ENCODE measurements at regions not wholly inside any gene's neighbourhood (a gene's known extent, or its start where the extent isn't known, plus 50 kb on each side); places are given as distances from the start of the nearest gene placed in this dataset.

GRCh38 chr3:111269777-111270176, 198.2 kb downstream of the NECTIN3 start:
- Histone ChIP-seq H3K9me2 (replicated peaks; ENCODE audit: insufficient read depth, low read length) (no peaks in the 10 kb centered on the region), H3K36me3 (replicated peaks; ENCODE audit: insufficient read depth, low read length) (no peaks in the 10 kb centered on the region), H3K4me2 (ENCODE audit: low read depth, low read length) (no peak overlapping the region), H4K20me1 (ENCODE audit: insufficient read depth, low read length) (no peaks in the 10 kb centered on the region), H3K27me3 (replicated peaks; ENCODE audit: insufficient read depth, low read length) (no peaks in the 10 kb centered on the region), H3K4me1 (ENCODE audit: low read length) (no peaks in the 10 kb centered on the region), H3K4me3 (ENCODE audit: low read length) (no peak overlapping the region), H3K9ac (ENCODE audit: low read length) (no peak overlapping the region), H3K9me3 (replicated peaks; ENCODE audit: insufficient read depth, low read length) (no peaks in the 10 kb centered on the region), H2AFZ (ENCODE audit: low read length) (no peak overlapping the region), H3K27ac (ENCODE audit: low read length) (no peak overlapping the region), H3K79me2 (ENCODE audit: low read length) (no peaks in the 10 kb centered on the region), H3F3A (ENCODE audit: insufficient read depth, low read length) (no peaks in the 10 kb centered on the region)
- no peak for DNase-seq
- TF ChIP-seq CTCF (IDR thresholded peaks at IDR 0.05; ENCODE audit: low read length) (no peak), EZH2 (optimal IDR thresholded peaks at IDR 0.05; ENCODE audit: low read depth, low read length) (no peak), EZH2phosphoT487 (IDR thresholded peaks at IDR 0.05; ENCODE audit: low read length) (no peak)

- TF ChIP-seq EZH2 (optimal IDR thresholded peaks at IDR 0.05; ENCODE audit: low read depth, low read length) (no peak), EZH2phosphoT487 (IDR thresholded peaks at IDR 0.05; ENCODE audit: low read length) (no peak), CTCF (IDR thresholded peaks at IDR 0.05; ENCODE audit: low read length) (no peak)
- Histone ChIP-seq H3F3A (ENCODE audit: insufficient read depth, low read length) (no peaks in the 10 kb centered on the region), H3K79me2 (ENCODE audit: low read length) (no peaks in the 10 kb centered on the region), H3K36me3 (replicated peaks; ENCODE audit: insufficient read depth, low read length) (no peaks in the 10 kb centered on the region), H3K4me2 (ENCODE audit: low read depth, low read length) (no peak overlapping the region), H3K9ac (ENCODE audit: low read length) (no peak overlapping the region), H2AFZ (ENCODE audit: low read length) (no peak overlapping the region), H3K9me2 (replicated peaks; ENCODE audit: insufficient read depth, low read length) (no peaks in the 10 kb centered on the region), H4K20me1 (ENCODE audit: insufficient read depth, low read length) (no peaks in the 10 kb centered on the region), H3K9me3 (replicated peaks; ENCODE audit: insufficient read depth, low read length) (no peaks in the 10 kb centered on the region), H3K27me3 (replicated peaks; ENCODE audit: insufficient read depth, low read length) (no peaks in the 10 kb centered on the region), H3K4me1 (ENCODE audit: low read length) (0 out of 2 replicates have a peak, but pooled peaks cover 3% of the 10 kb centered on the region), H3K4me3 (ENCODE audit: low read length) (no peak overlapping the region), H3K27ac (ENCODE audit: low read length) (no peak overlapping the region)
- DNase-seq = no peak
Observed at GRCh38 chr3:111277226-111277625, 205.6 kb downstream of the NECTIN3 start.

- no peaks in the 10 kb centered on the region for H3F3A ChIP-seq (ENCODE audit: insufficient read depth, low read length)
- no peak for DNase-seq
- TF ChIP-seq EZH2 (optimal IDR thresholded peaks at IDR 0.05; ENCODE audit: low read depth, low read length) (no peak), CTCF (IDR thresholded peaks at IDR 0.05; ENCODE audit: low read length) (no peak), EZH2phosphoT487 (IDR thresholded peaks at IDR 0.05; ENCODE audit: low read length) (no peak)
Observed at GRCh38 chr3:111278959-111279358, 207.3 kb downstream of the NECTIN3 start.

More at GRCh38 chr3:111278959-111279358, 207.3 kb downstream of the NECTIN3 start:
- Histone ChIP-seq H3K9ac (ENCODE audit: low read length) (no peak overlapping the region), H3K27me3 (replicated peaks; ENCODE audit: insufficient read depth, low read length) (no peaks in the 10 kb centered on the region), H3K4me1 (ENCODE audit: low read length) (0 out of 2 replicates have a peak, but pooled peaks cover 3% of the 10 kb centered on the region), H3K4me2 (ENCODE audit: low read depth, low read length) (no peak overlapping the region), H3K9me2 (replicated peaks; ENCODE audit: insufficient read depth, low read length) (no peaks in the 10 kb centered on the region), H4K20me1 (ENCODE audit: insufficient read depth, low read length) (no peaks in the 10 kb centered on the region), H3K79me2 (ENCODE audit: low read length) (no peaks in the 10 kb centered on the region), H2AFZ (ENCODE audit: low read length) (no peak overlapping the region), H3K4me3 (ENCODE audit: low read length) (no peak overlapping the region), H3K36me3 (replicated peaks; ENCODE audit: insufficient read depth, low read length) (no peaks in the 10 kb centered on the region), H3K9me3 (replicated peaks; ENCODE audit: insufficient read depth, low read length) (no peaks in the 10 kb centered on the region), H3K27ac (ENCODE audit: low read length) (no peak overlapping the region)
